ENCODE measurements at regions not wholly inside any gene's neighbourhood (a gene's known extent, or its start where the extent isn't known, plus 50 kb on each side); places are given as distances from the start of the nearest gene placed in this dataset.

GRCh38 chr4:11042760-11043159 lies 358.2 kb upstream of the CLNK start:
- TF ChIP-seq CTCF (IDR thresholded peaks at IDR 0.05 in 2 of 3, conservative IDR thresholded peaks at IDR 0.05 in 1 of 3; ENCODE audit: borderline replicate concordance in 1 of 3, insufficient read depth in 1 of 3, low read depth in 2 of 3, low read length in 2 of 3) (no peak), EGR1 (IDR thresholded peaks at IDR 0.05; ENCODE audit: low read depth) (no peak), RAD21 (IDR thresholded peaks at IDR 0.05; ENCODE audit: low read depth) (no peak), POLR2A (IDR thresholded peaks at IDR 0.05; ENCODE audit: borderline replicate concordance, extremely low read depth, insufficient read depth, insufficient read length) (no peak), EZH2phosphoT487 (IDR thresholded peaks at IDR 0.05; ENCODE audit: borderline replicate concordance) (no peak), SIN3A (IDR thresholded peaks at IDR 0.05; ENCODE audit: low read depth) (no peak), REST (IDR thresholded peaks at IDR 0.05; ENCODE audit: low read depth) (no peak)
